Body of pancreas (tissue), 4 donors: ENCODE measurements at regions not wholly inside any gene's neighbourhood (a gene's known extent, or its start where the extent isn't known, plus 50 kb on each side); places are given as distances from the start of the nearest gene placed in this dataset.

Experiments
- POLR2A ChIP-seq, 3 donors: fragments of 450-650 bp; IDR thresholded peaks; one replicate each; pipeline ENCODE4 v1.6.1; 2016; ENCODE audit warnings: antibody characterized with exemption in 3 of 3, mild to moderate bottlenecking in 2 of 3
- TF ChIP-seq, protein P1 (sequence below), 7 experiments: fragments of 450-650 bp in 4 of 7; fragments of 200-600 bp in 3 of 7; sonication (generic) in 3 of 7; IDR thresholded peaks; one replicate each; pipeline ENCODE4 v1.5.1; 2016 to 2019; ENCODE audit warnings: antibody characterized with exemption in 7 of 7

DNA sequence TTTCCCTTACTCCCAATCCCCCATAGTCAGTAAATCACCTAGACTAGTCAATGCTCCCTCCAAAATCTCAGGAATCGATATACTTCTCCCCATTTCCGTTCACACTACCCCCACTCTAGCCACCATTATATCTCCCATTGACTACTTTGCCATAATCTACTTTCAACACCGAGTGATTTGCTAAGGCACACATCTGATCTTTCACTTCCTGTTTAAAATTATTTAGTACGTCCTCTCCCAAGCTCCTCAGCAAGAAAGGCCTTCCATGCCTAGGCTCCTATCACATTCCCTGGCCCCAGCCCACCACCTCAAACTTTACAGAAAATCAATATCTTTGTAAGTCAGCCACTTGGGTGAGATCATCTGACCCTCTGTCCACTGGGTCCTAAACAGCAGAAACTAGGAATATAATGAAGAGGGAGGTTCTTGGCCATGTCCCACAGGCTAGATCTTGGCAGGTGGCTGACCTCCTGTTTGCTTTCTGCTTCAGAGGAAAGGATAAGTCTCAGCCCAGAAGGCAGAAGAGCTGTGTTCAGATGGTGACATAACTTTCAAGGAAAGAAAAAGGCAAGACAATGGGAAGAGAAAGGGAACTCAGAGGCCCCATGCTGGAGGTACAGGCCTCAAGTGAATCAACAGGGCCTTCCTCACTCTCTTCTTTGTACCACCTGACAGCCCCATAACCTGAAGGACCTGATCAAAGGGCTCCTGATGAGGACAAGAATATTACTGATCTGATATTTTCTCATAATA, 103.0 kb downstream of the RPL22L1 start:
- TF ChIP-seq, protein P1, sequence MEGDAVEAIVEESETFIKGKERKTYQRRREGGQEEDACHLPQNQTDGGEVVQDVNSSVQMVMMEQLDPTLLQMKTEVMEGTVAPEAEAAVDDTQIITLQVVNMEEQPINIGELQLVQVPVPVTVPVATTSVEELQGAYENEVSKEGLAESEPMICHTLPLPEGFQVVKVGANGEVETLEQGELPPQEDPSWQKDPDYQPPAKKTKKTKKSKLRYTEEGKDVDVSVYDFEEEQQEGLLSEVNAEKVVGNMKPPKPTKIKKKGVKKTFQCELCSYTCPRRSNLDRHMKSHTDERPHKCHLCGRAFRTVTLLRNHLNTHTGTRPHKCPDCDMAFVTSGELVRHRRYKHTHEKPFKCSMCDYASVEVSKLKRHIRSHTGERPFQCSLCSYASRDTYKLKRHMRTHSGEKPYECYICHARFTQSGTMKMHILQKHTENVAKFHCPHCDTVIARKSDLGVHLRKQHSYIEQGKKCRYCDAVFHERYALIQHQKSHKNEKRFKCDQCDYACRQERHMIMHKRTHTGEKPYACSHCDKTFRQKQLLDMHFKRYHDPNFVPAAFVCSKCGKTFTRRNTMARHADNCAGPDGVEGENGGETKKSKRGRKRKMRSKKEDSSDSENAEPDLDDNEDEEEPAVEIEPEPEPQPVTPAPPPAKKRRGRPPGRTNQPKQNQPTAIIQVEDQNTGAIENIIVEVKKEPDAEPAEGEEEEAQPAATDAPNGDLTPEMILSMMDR (IDR thresholded peaks at IDR 0.05), result no peak
- no peak for TF ChIP-seq POLR2A (IDR thresholded peaks at IDR 0.05)
